ENCODE measurements at regions not wholly inside any gene's neighbourhood (a gene's known extent, or its start where the extent isn't known, plus 50 kb on each side); places are given as distances from the start of the nearest gene placed in this dataset.

- TF ChIP-seq CTCF (IDR thresholded peaks at IDR 0.05; ENCODE audit: insufficient read depth, low read depth, low read length) (no peak), EZH2 (IDR thresholded peaks at IDR 0.05; ENCODE audit: insufficient read depth, low read length) (no peak)
Measured at GRCh38 chr1:244221991-244222390, 170.9 kb downstream of the ZBTB18 start.
